ENCODE measurements at regions not wholly inside any gene's neighbourhood (a gene's known extent, or its start where the extent isn't known, plus 50 kb on each side); places are given as distances from the start of the nearest gene placed in this dataset.

DNA sequence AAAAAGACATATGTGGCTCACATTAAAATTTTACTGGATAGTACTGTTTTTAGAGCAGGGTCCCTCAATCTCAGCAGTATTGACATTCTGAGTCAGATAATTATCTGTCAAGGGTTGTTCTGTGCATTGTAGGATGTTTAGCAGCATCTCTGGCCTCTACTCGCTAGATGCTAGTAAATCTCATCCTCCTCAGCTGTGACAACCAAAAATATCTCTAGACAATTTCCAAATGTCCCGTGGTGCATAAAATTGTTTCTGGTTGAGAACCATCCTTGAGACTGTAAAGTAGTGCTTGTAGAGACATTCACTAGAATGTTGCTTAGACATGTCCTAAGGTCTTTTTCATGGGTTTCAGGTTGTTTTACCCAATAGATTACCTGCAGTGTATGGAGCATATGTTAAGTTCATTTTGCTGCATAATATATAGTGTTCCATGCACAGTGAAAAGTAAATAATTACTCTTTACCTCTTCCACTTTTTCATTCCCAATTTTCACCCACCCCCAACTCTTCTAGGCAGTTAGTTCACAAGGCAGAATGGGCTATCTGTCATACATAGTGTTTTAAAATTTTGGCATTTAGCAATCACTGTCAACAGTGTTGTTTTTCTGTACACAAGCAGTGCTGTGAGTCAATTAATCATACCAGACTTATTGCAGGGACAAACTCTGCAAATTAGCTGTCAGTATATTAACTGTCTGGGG is 200.2 kb upstream of the SLC38A2 start:
- TF ChIP-seq, protein P1, sequence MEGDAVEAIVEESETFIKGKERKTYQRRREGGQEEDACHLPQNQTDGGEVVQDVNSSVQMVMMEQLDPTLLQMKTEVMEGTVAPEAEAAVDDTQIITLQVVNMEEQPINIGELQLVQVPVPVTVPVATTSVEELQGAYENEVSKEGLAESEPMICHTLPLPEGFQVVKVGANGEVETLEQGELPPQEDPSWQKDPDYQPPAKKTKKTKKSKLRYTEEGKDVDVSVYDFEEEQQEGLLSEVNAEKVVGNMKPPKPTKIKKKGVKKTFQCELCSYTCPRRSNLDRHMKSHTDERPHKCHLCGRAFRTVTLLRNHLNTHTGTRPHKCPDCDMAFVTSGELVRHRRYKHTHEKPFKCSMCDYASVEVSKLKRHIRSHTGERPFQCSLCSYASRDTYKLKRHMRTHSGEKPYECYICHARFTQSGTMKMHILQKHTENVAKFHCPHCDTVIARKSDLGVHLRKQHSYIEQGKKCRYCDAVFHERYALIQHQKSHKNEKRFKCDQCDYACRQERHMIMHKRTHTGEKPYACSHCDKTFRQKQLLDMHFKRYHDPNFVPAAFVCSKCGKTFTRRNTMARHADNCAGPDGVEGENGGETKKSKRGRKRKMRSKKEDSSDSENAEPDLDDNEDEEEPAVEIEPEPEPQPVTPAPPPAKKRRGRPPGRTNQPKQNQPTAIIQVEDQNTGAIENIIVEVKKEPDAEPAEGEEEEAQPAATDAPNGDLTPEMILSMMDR (conservative IDR thresholded peaks at IDR 0.05; ENCODE audit: low read depth, low read length) = no peak
- no peak for TF ChIP-seq EZH2 (IDR thresholded peaks at IDR 0.05; ENCODE audit: low read length, unreplicated experiment)
- no peak for TF ChIP-seq EZH2phosphoT487 (IDR thresholded peaks at IDR 0.05; ENCODE audit: borderline replicate concordance, low read length)

All from PC-3 (cell line).